H1 (cell line): ENCODE measurements at regions not wholly inside any gene's neighbourhood (a gene's known extent, or its start where the extent isn't known, plus 50 kb on each side); places are given as distances from the start of the nearest gene placed in this dataset.

ENCODE experiments used
- CTCF ChIA-PET: fragments of 300-600 bp; sonication (Branson Sonifier 250); formaldehyde crosslinking; loops from one replicate; lab custom pipeline; 2021; ENCODE audit not compliant: partially characterized antibody; lab: Charles Lee
- POLR2A ChIA-PET: fragments of 300-600 bp; sonication (Branson Sonifier 250); formaldehyde crosslinking; loops from one replicate; lab custom pipeline; 2021; ENCODE audit warnings: inconsistent platforms; ENCODE audit not compliant: partially characterized antibody; lab: Charles Lee
- DNase-seq, 2 experiments: peaks; one replicate each; pipeline versions ENCODE4 v3.0.0 to v3.0.0-alpha.2; 2010 to 2022; ENCODE audit warnings: low spot score in 2 of 2, low read depth in 1 of 2, mixed read lengths in 1 of 2
- FAIRE-seq: peaks from 2 replicates; lab custom pipeline; 2011; peaks lifted over from hg19 to GRCh38; lab: Jason Lieb, UNC
- H2AFZ ChIP-seq: 2 replicates; pipeline ENCODE4 v1.8.1; 2012; ENCODE audit warnings: low read length, inconsistent platforms
- H2AK5ac ChIP-seq: 2 replicates; pipeline ENCODE4 v1.6.1; 2013; ENCODE audit warnings: low read depth, low read length
- H2BK120ac ChIP-seq: replicated peaks from 2 replicates; pipeline ENCODE3; 2013; ENCODE audit warnings: low read depth, low read length, inconsistent platforms
- H2BK12ac ChIP-seq: 2 replicates; pipeline ENCODE4 v1.6.1; 2013; ENCODE audit warnings: low read depth, low read length
- H2BK15ac ChIP-seq: 2 replicates; pipeline ENCODE4 v1.6.1; 2013; ENCODE audit warnings: low read length
- H2BK20ac ChIP-seq: 2 replicates; pipeline ENCODE4 v1.6.1; 2013; ENCODE audit warnings: low read length
- H2BK5ac ChIP-seq: 2 replicates; pipeline ENCODE4 v1.6.1; 2013; ENCODE audit warnings: low read depth, low read length
- H3K14ac ChIP-seq: 2 replicates; pipeline ENCODE4 v1.6.1; 2013; ENCODE audit warnings: inconsistent platforms; ENCODE audit not compliant: insufficient read length
- H3K18ac ChIP-seq: 2 replicates; pipeline ENCODE4 v1.6.1; 2013; ENCODE audit warnings: low read length; ENCODE audit errors: extremely low read depth
- H3K23ac ChIP-seq: 2 replicates; pipeline ENCODE4 v1.6.1; 2013; ENCODE audit warnings: inconsistent platforms; ENCODE audit not compliant: insufficient read length
- H3K23me2 ChIP-seq: 2 replicates; pipeline ENCODE4 v1.6.1; 2013; ENCODE audit warnings: low read depth, low read length
- H3K27ac ChIP-seq: 2 replicates; pipeline ENCODE4 v1.6.1; 2011; ENCODE audit warnings: low read depth, low read length, inconsistent platforms
- H3K27me3 ChIP-seq, 4 experiments: replicated peaks in 1 of 4; 1 replicate in 1 of 4; 2 replicates in 3 of 4; pipeline versions ENCODE4 v1.6.1 to v1.8.1; 2011 to 2013; ENCODE audit warnings: low read length in 3 of 4, mild to moderate bottlenecking in 3 of 4, inconsistent platforms in 2 of 4, mixed read lengths in 2 of 4, moderate library complexity in 1 of 4; ENCODE audit not compliant: control insufficient read depth in 3 of 4, insufficient read depth in 3 of 4; ENCODE audit errors: extremely low read depth in 1 of 4
- H3K36me3 ChIP-seq, 4 experiments: 2 replicates each; pipeline versions ENCODE4 v1.6.1 to v1.8.1; 2011 to 2013; ENCODE audit warnings: mild to moderate bottlenecking in 4 of 4, low read length in 3 of 4, moderate library complexity in 2 of 4, control low read depth in 1 of 4, inconsistent platforms in 1 of 4; ENCODE audit not compliant: insufficient read depth in 4 of 4, control insufficient read depth in 2 of 4
- H3K4ac ChIP-seq: replicated peaks from 2 replicates; pipeline ENCODE3; 2013; ENCODE audit warnings: low read length, low read depth, mixed read lengths, inconsistent platforms; ENCODE audit not compliant: insufficient read length
- H3K4me1 ChIP-seq, 4 experiments: replicated peaks in 1 of 4; 1 replicate in 1 of 4; 2 replicates in 3 of 4; pipeline versions ENCODE4 v1.6.1 to v1.8.1; 2011 to 2013; ENCODE audit warnings: low read length in 3 of 4, inconsistent platforms in 2 of 4, mixed read lengths in 1 of 4; ENCODE audit not compliant: insufficient read depth in 4 of 4, control insufficient read depth in 3 of 4
- H3K4me2 ChIP-seq, 2 experiments: 2 replicates each; pipeline versions ENCODE4 v1.6.1 to v1.8.1; 2011 to 2013; ENCODE audit warnings: low read depth in 2 of 2, low read length in 2 of 2, control low read depth in 1 of 2, inconsistent platforms in 1 of 2, mild to moderate bottlenecking in 1 of 2; ENCODE audit not compliant: insufficient read depth in 1 of 2
- H3K4me3 ChIP-seq, 4 experiments: fragments of 200-600, 300-600 bp in 1 of 4; sonication (generic), shearing (Covaris generic), sonication (Bioruptor Twin) in 1 of 4; 2 replicates each; pipeline versions ENCODE4 v1.5.1 to v1.8.1; 2011 to 2016; ENCODE audit warnings: low read length in 4 of 4, low read depth in 3 of 4, control low read depth in 2 of 4, inconsistent platforms in 2 of 4, mild to moderate bottlenecking in 2 of 4, mixed read lengths in 1 of 4, moderate library complexity in 1 of 4; ENCODE audit not compliant: insufficient read depth in 2 of 4; ENCODE audit errors: extremely low read depth in 1 of 4
- H3K56ac ChIP-seq: replicated peaks from 2 replicates; pipeline ENCODE3; 2013; ENCODE audit warnings: low read depth, mild to moderate bottlenecking, mixed read lengths, low read length, inconsistent platforms; ENCODE audit not compliant: insufficient read length
- H3K79me1 ChIP-seq: 2 replicates; pipeline ENCODE4 v1.6.1; 2013; ENCODE audit warnings: low read depth, low read length, control low read depth
- H3K79me2 ChIP-seq, 2 experiments: 2 replicates each; pipeline versions ENCODE4 v1.6.1 to v1.8.1; 2012 to 2013; ENCODE audit warnings: low read length in 2 of 2, mild to moderate bottlenecking in 2 of 2, inconsistent platforms in 1 of 2; ENCODE audit not compliant: insufficient read depth in 2 of 2, control insufficient read depth in 1 of 2
- H3K9ac ChIP-seq, 4 experiments: replicated peaks in 1 of 4; 1 replicate in 1 of 4; 2 replicates in 3 of 4; pipeline versions ENCODE4 v1.6.1 to v1.8.1; 2011 to 2013; ENCODE audit warnings: low read depth in 3 of 4, low read length in 3 of 4, control low read depth in 2 of 4, mild to moderate bottlenecking in 2 of 4, moderate library complexity in 2 of 4, inconsistent platforms in 1 of 4; ENCODE audit errors: extremely low read depth in 1 of 4
- H3K9me3 ChIP-seq, 2 experiments: 2 replicates each; pipeline versions ENCODE4 v1.6.1 to v1.8.1; 2012 to 2013; ENCODE audit warnings: mild to moderate bottlenecking in 2 of 2, moderate library complexity in 2 of 2, control low read depth in 1 of 2, inconsistent platforms in 1 of 2, low read depth in 1 of 2, low read length in 1 of 2, mixed read lengths in 1 of 2; ENCODE audit not compliant: insufficient read depth in 2 of 2
- H4K20me1 ChIP-seq, 2 experiments: replicated peaks in 1 of 2; 2 replicates each; pipeline versions ENCODE3 to v1.8.1; 2011 to 2013; ENCODE audit warnings: inconsistent platforms in 2 of 2, low read length in 2 of 2, mild to moderate bottlenecking in 1 of 2; ENCODE audit not compliant: insufficient read depth in 2 of 2, control insufficient read depth in 1 of 2
- H4K5ac ChIP-seq: 2 replicates; pipeline ENCODE4 v1.6.1; 2013; ENCODE audit warnings: low read length, low read depth, mixed read lengths, inconsistent platforms; ENCODE audit not compliant: insufficient read length
- H4K8ac ChIP-seq: 2 replicates; pipeline ENCODE4 v1.8.0; 2013; ENCODE audit warnings: mild to moderate bottlenecking, moderate library complexity, low read length, inconsistent platforms; ENCODE audit not compliant: insufficient read depth; ENCODE audit errors: extremely low read depth
- H4K91ac ChIP-seq: replicated peaks from 2 replicates; pipeline ENCODE3; 2013; ENCODE audit warnings: low read length, mixed read lengths, inconsistent platforms; ENCODE audit not compliant: insufficient read length
- ASH2L ChIP-seq: fragments of 200-600, 300-600 bp; sonication (generic); IDR thresholded peaks from one replicate; pipeline ENCODE4 v1.7.1; 2017; ENCODE audit warnings: low read length
- BACH1 ChIP-seq: IDR thresholded peaks from 2 replicates; pipeline ENCODE4 v1.6.1; 2012; ENCODE audit warnings: low read length, improper control_type of control experiment
- BRCA1 ChIP-seq: IDR thresholded peaks from 2 replicates; pipeline ENCODE4 v1.6.1; 2012; ENCODE audit warnings: low read depth, low read length, improper control_type of control experiment
- EZH2 ChIP-seq: fragments of 200-600 bp; sonication (generic); IDR thresholded peaks from 2 replicates; pipeline ENCODE4 v1.7.1; 2012; ENCODE audit warnings: low read depth, mild to moderate bottlenecking, moderate library complexity, low read length, inconsistent platforms; ENCODE audit not compliant: severe bottlenecking
- FOSL1 ChIP-seq: IDR thresholded peaks from 2 replicates; pipeline ENCODE4 v1.6.1; 2011; ENCODE audit warnings: mild to moderate bottlenecking, low read depth, low read length, moderate library complexity; ENCODE audit not compliant: insufficient read depth
- HDAC2 ChIP-seq, 2 experiments: fragments of 300-600 bp in 1 of 2; sonication (generic) in 1 of 2; IDR thresholded peaks; 2 replicates each; pipeline ENCODE4 v1.6.1; 2011 to 2012; ENCODE audit warnings: low read depth in 2 of 2, low read length in 2 of 2, mild to moderate bottlenecking in 2 of 2, moderate library complexity in 2 of 2, borderline replicate concordance in 1 of 2, inconsistent platforms in 1 of 2
- KDM5A ChIP-seq: fragments of 200-600 bp; IDR thresholded peaks from 2 replicates; pipeline ENCODE4 v1.7.1; 2012; ENCODE audit warnings: mild to moderate bottlenecking, low read length, inconsistent platforms, mixed read lengths
- POLR2A ChIP-seq, 2 experiments: IDR thresholded peaks; 1 replicate in 1 of 2; 2 replicates in 1 of 2; pipeline ENCODE4 v1.6.1; 2011; ENCODE audit warnings: low read depth in 2 of 2, low read length in 2 of 2, mild to moderate bottlenecking in 2 of 2; ENCODE audit errors: control extremely low read depth in 1 of 2
- RAD21 ChIP-seq, 2 experiments: IDR thresholded peaks in 1 of 2; conservative IDR thresholded peaks in 1 of 2; 2 replicates each; pipeline ENCODE4 v1.6.1; 2011; ENCODE audit warnings: low read depth in 2 of 2, low read length in 2 of 2, improper control_type of control experiment in 1 of 2, inconsistent platforms in 1 of 2, mild to moderate bottlenecking in 1 of 2, moderate library complexity in 1 of 2
- RBBP5 ChIP-seq: IDR thresholded peaks from 2 replicates; pipeline ENCODE4 v1.7.1; 2012; ENCODE audit warnings: low read depth, mild to moderate bottlenecking, inconsistent platforms, low read length, moderate library complexity, borderline replicate concordance
- TCF12 ChIP-seq: IDR thresholded peaks from 2 replicates; pipeline ENCODE4 v1.6.1; 2011; ENCODE audit warnings: low read depth, mild to moderate bottlenecking, low read length
- WGBS, 2 experiments: shearing (Covaris generic) in 1 of 2; methylation state at CpG; one replicate each; pipeline versions ENCODE4 v1.1.6 to v1.1.7; 2013 to 2015; ENCODE audit warnings: low lambda C conversion rate in 2 of 2, mixed read lengths in 2 of 2, inconsistent platforms in 1 of 2, low coverage in 1 of 2, missing lambda C conversion rate in 1 of 2; ENCODE audit not compliant: insufficient replicate concordance in 2 of 2, insufficient coverage in 1 of 2, insufficient read length in 1 of 2; ENCODE audit errors: extremely low coverage in 1 of 2, missing lambda C conversion rate in 1 of 2; 5-methylcytosine and 5-hydroxymethylcytosine counted together
- TF ChIP-seq, protein P1 (sequence below): IDR thresholded peaks from 2 replicates; pipeline ENCODE4 v1.6.1; 2012; ENCODE audit warnings: inconsistent platforms

DNA sequence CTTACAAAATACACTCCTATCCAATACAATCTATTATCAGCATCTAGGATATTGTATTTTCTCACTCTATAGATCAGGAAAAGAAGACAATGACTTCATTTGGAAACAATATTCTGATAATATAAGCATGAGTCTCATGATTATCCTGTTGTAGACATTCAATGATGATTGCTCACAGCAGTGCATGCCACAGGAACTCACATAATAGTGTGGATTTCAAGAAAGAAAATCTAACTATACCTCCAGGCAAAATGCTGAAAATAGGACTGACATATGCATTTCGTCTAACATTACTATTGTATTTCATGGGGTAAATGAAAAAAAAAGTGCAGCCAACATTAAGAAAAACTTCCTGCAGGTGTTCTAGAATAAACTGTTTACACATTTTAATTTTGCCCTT lies 122.6 kb downstream of the POSTN start:
- Histone ChIP-seq H2BK15ac (no peak overlapping the region), H3K9me3 (no peaks in the 10 kb centered on the region), H3K9ac (no peak overlapping the region), H3K23me2 (no peaks in the 10 kb centered on the region), H3K4me1 (no peaks in the 10 kb centered on the region), H3K4me3 (no peak overlapping the region), H3K23ac (no peak overlapping the region), H2BK20ac (no peak overlapping the region), H2AFZ (no peak overlapping the region), H3K4me2 (no peak overlapping the region), H2BK5ac (no peak overlapping the region), H3K4ac (no peak overlapping the region), H3K27ac (no peak overlapping the region), H3K18ac (no peak overlapping the region), H2BK12ac (no peak overlapping the region), H3K56ac (no peak overlapping the region), H3K79me2 (no peaks in the 10 kb centered on the region), H2BK120ac (no peak overlapping the region), H4K91ac (no peak overlapping the region), H3K14ac (no peak overlapping the region), H4K8ac (no peak overlapping the region), H4K20me1 (no peaks in the 10 kb centered on the region), H4K5ac (no peak overlapping the region), H3K79me1 (no peaks in the 10 kb centered on the region), H3K27me3 (no peaks in the 10 kb centered on the region), H3K36me3 (no peaks in the 10 kb centered on the region), H2AK5ac (no peak overlapping the region)
- POLR2A ChIA-PET: no interaction called here
- CTCF ChIA-PET: interaction anchor here (1.1 kb wide), 1 partner anchor 9 kb away, joined by 3 read pairs; no protein-coding TSS in a partner anchor
- no peak for FAIRE-seq
- 95% methylated on average over 1 of the region's 1 CpG; no CpG with 5 or more reads in 1 of the 2 experiments for WGBS, 2 experiments
- TF ChIP-seq RAD21 (IDR thresholded peaks at IDR 0.05 in 1 of 2, conservative IDR thresholded peaks at IDR 0.05 in 1 of 2; ENCODE audit: low read depth in 2 of 2, low read length in 2 of 2): no peak
- no peak for TF ChIP-seq HDAC2 (IDR thresholded peaks at IDR 0.05; ENCODE audit: borderline replicate concordance in 1 of 2, low read depth in 2 of 2, low read length in 2 of 2)
- TF ChIP-seq, protein P1, sequence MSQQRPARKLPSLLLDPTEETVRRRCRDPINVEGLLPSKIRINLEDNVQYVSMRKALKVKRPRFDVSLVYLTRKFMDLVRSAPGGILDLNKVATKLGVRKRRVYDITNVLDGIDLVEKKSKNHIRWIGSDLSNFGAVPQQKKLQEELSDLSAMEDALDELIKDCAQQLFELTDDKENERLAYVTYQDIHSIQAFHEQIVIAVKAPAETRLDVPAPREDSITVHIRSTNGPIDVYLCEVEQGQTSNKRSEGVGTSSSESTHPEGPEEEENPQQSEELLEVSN: no peak
- no peak for TF ChIP-seq RBBP5
- no peak for TF ChIP-seq ASH2L
- TF ChIP-seq TCF12: no peak
- no peak for TF ChIP-seq FOSL1
- TF ChIP-seq EZH2: no peak
- no peak for TF ChIP-seq POLR2A (IDR thresholded peaks at IDR 0.05; ENCODE audit: control extremely low read depth in 1 of 2, low read depth in 2 of 2, low read length in 2 of 2)
- TF ChIP-seq BACH1: no peak
- no peak for TF ChIP-seq BRCA1
- no peak for TF ChIP-seq KDM5A
- no peak for DNase-seq
